CD4-positive, alpha-beta memory T cell (primary cell): ENCODE measurements at regions not wholly inside any gene's neighbourhood (a gene's known extent, or its start where the extent isn't known, plus 50 kb on each side); places are given as distances from the start of the nearest gene placed in this dataset.

Experiments used
- CTCF ChIA-PET: fragments of 350-600 bp; sonication (Branson Sonifier 250); formaldehyde crosslinking; loops from one replicate; lab custom pipeline; 2021; ENCODE audit warnings: inconsistent platforms; ENCODE audit not compliant: partially characterized antibody; lab: Charles Lee
- POLR2A ChIA-PET: fragments of 350-600 bp; sonication (Branson Sonifier 250); formaldehyde crosslinking; loops from one replicate; lab custom pipeline; 2021; ENCODE audit not compliant: partially characterized antibody; lab: Charles Lee
- DNase-seq, 5 donors: peaks; one replicate each; pipeline versions ENCODE4 v3.0.0 to v3.0.0-alpha.2; 2020 to 2022; ENCODE audit warnings: mixed read lengths in 1 of 5
- H3K27ac ChIP-seq: one replicate; pipeline ENCODE4 v1.7.0; 2013; ENCODE audit warnings: low read depth, low read length
- H3K27me3 ChIP-seq: 2 replicates; pipeline ENCODE4 v1.7.0; 2013; ENCODE audit warnings: mild to moderate bottlenecking, low read length, moderate library complexity; ENCODE audit not compliant: insufficient read depth
- H3K36me3 ChIP-seq: 2 replicates; pipeline ENCODE4 v1.7.0; 2013; ENCODE audit warnings: mild to moderate bottlenecking, low read length, moderate library complexity; ENCODE audit not compliant: insufficient read depth
- H3K4me1 ChIP-seq: 2 replicates; pipeline ENCODE4 v1.7.0; 2013; ENCODE audit warnings: mild to moderate bottlenecking, low read length, moderate library complexity; ENCODE audit not compliant: insufficient read depth
- H3K4me3 ChIP-seq, 2 donors: one replicate each; pipeline ENCODE4 v1.7.0; 2013; ENCODE audit warnings: low read length in 2 of 2, mild to moderate bottlenecking in 1 of 2
- H3K9me3 ChIP-seq, 2 donors: one replicate each; pipeline ENCODE4 v1.7.0; 2013; ENCODE audit warnings: low read length in 2 of 2, control low read depth in 1 of 2; ENCODE audit not compliant: control insufficient read depth in 1 of 2
- H3K27ac Mint-ChIP-seq, 7 donors: one replicate each; pipeline ENCODE4 v1.8.0; 2020 to 2021; ENCODE audit warnings: mixed read lengths in 7 of 7, mild to moderate bottlenecking in 6 of 7, inconsistent platforms in 3 of 7, moderate library complexity in 3 of 7
- H3K27me3 Mint-ChIP-seq, 2 donors: one replicate each; pipeline ENCODE4 v1.8.0; 2020 to 2021; ENCODE audit warnings: mixed read lengths in 2 of 2
- H3K36me3 Mint-ChIP-seq, 2 donors: one replicate each; pipeline ENCODE4 v1.8.0; 2020 to 2021; ENCODE audit warnings: mixed read lengths in 2 of 2, inconsistent platforms in 1 of 2, mild to moderate bottlenecking in 1 of 2
- H3K4me1 Mint-ChIP-seq, 4 donors: one replicate each; pipeline ENCODE4 v1.8.0; 2020 to 2021; ENCODE audit warnings: mixed read lengths in 4 of 4, mild to moderate bottlenecking in 1 of 4
- H3K4me3 Mint-ChIP-seq, 8 donors: one replicate each; pipeline ENCODE4 v1.8.0; 2020 to 2021; ENCODE audit warnings: mixed read lengths in 8 of 8, mild to moderate bottlenecking in 7 of 8, moderate library complexity in 6 of 8, inconsistent platforms in 3 of 8
- H3K9me3 Mint-ChIP-seq, 8 donors: one replicate each; pipeline ENCODE4 v1.8.0; 2020 to 2021; ENCODE audit warnings: mixed read lengths in 8 of 8, mild to moderate bottlenecking in 5 of 8, inconsistent platforms in 3 of 8, moderate library complexity in 1 of 8
- intact Hi-C: fragments of 100-400 bp; cut with micrococcal nuclease; formaldehyde crosslinking; loops from one replicate; pipeline ENCODE4 v1.15.1; 2023

DNA sequence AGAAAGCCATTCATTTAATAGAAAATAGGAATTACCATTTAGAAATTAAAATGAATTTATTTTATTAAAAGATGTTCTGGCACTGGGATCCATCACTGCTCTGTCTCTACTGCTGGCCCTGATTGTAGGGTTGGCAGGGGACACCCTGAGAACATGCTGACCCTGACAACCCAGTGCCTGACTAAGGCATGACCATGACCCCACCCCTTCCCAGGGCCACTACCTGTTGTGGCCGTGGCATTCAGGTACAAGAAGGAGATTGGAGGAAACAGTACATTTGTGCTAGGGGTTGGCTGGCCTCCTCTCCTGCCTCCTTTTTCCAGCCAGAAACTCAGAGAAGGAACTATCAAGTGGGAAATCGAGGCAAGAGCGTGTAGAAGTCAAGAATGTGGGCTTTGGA lies 197.0 kb upstream of the ZMIZ1 start:
- Mint-ChIP-seq H3K4me1 (peaks cover 0 to 2% (median 0%) of the 10 kb centered on the region in 4 donors), H3K4me3 (no peak overlapping the region), H3K27ac (no peak overlapping the region), H3K36me3 (no peaks in the 10 kb centered on the region), H3K9me3 (peaks cover 0 to 3% (median 0%) of the 10 kb centered on the region in 8 donors), H3K27me3 (peaks cover 9 to 16% of the 10 kb centered on the region in 2 donors)
- intact Hi-C loops: no loop called here
- ChIA-PET CTCF (no interaction called here), POLR2A (no interaction called here)
- Histone ChIP-seq H3K27ac (no peak overlapping the region), H3K9me3 (no peaks in the 10 kb centered on the region), H3K4me1 (no peaks in the 10 kb centered on the region), H3K36me3 (no peaks in the 10 kb centered on the region), H3K4me3 (no peak overlapping the region), H3K27me3 (no peaks in the 10 kb centered on the region)
- DNase-seq: no peak

GRCh38 chr10:78873413-78873812 lies 195.4 kb upstream of the ZMIZ1 start:
- no peak overlapping the region for H3K27ac Mint-ChIP-seq
- POLR2A ChIA-PET: no interaction called here
- Histone ChIP-seq H3K27me3 (no peaks in the 10 kb centered on the region), H3K4me3 (no peak overlapping the region), H3K9me3 (no peaks in the 10 kb centered on the region), H3K4me1 (no peaks in the 10 kb centered on the region), H3K27ac (no peak overlapping the region), H3K36me3 (no peaks in the 10 kb centered on the region)
- no peak overlapping the region for H3K4me3 Mint-ChIP-seq
- CTCF ChIA-PET: no interaction called here
- peaks cover 10 to 22% of the 10 kb centered on the region in 2 donors for H3K27me3 Mint-ChIP-seq
- intact Hi-C loops: no loop called here
- H3K36me3 Mint-ChIP-seq: no peaks in the 10 kb centered on the region
- H3K4me1 Mint-ChIP-seq: peaks cover 0 to 2% (median 0%) of the 10 kb centered on the region in 4 donors
- DNase-seq: no peak
- H3K9me3 Mint-ChIP-seq: peaks cover 0 to 13% (median 5%) of the 10 kb centered on the region in 8 donors

DNA sequence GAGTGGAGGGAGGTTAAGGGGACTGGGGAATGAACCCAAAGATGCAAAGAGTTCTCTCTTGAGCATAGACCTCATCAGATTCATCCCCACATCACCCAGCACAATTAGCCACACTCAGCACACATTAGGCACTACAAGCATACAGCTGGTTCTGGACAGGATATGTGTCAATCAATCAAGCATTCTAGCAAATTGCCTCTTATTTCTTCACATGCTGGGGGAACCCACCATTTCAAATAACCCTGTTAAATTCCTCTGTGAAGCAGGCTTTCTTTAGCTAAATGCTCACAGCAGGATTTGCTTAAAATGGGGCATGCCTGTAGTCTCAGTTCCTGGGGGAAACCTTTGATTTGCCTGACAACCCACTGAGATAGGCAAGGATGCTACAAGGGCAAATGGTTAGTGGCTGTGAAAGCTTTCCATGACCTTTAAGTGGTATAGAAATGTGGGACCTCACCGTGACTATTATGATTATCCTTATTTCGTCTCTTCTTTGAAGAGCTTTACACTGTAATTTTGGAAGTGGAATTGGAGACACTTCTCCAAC lies 193.4 kb upstream of the ZMIZ1 start:
- H3K36me3 Mint-ChIP-seq: peaks cover under 1 to 3% of the 10 kb centered on the region in 2 donors
- Histone ChIP-seq H3K4me3 (no peak overlapping the region), H3K36me3 (no peaks in the 10 kb centered on the region), H3K27ac (no peak overlapping the region), H3K27me3 (no peaks in the 10 kb centered on the region), H3K4me1 (no peaks in the 10 kb centered on the region), H3K9me3 (peaks cover 0 to 5% of the 10 kb centered on the region in 2 donors)
- peaks cover 15 to 20% of the 10 kb centered on the region in 2 donors for H3K27me3 Mint-ChIP-seq
- intact Hi-C loops: no loop called here
- no peak overlapping the region for H3K4me3 Mint-ChIP-seq
- CTCF ChIA-PET: no interaction called here
- DNase-seq: no peak
- peaks cover 0 to 2% (median 0%) of the 10 kb centered on the region in 4 donors for H3K4me1 Mint-ChIP-seq
- H3K9me3 Mint-ChIP-seq: peaks cover 0 to 31% (median 21%) of the 10 kb centered on the region in 8 donors
- POLR2A ChIA-PET: no interaction called here
- H3K27ac Mint-ChIP-seq: no peak overlapping the region

GRCh38 chr10:78875932-78876331 lies 192.8 kb upstream of the ZMIZ1 start:
- Histone ChIP-seq H3K9me3 (peaks cover 0 to 5% of the 10 kb centered on the region in 2 donors), H3K27me3 (no peaks in the 10 kb centered on the region), H3K4me3 (no peak overlapping the region), H3K4me1 (no peaks in the 10 kb centered on the region), H3K27ac (no peak overlapping the region), H3K36me3 (no peaks in the 10 kb centered on the region)
- H3K27me3 Mint-ChIP-seq: peaks cover 18 to 22% of the 10 kb centered on the region in 2 donors
- no peak overlapping the region for H3K27ac Mint-ChIP-seq
- H3K9me3 Mint-ChIP-seq: peaks cover 0 to 34% (median 24%) of the 10 kb centered on the region in 8 donors
- intact Hi-C loops: no loop called here
- H3K4me3 Mint-ChIP-seq: no peak overlapping the region
- H3K4me1 Mint-ChIP-seq: peaks cover 0 to 2% (median 0%) of the 10 kb centered on the region in 4 donors
- CTCF ChIA-PET: no interaction called here
- H3K36me3 Mint-ChIP-seq: peaks cover 3 to 5% of the 10 kb centered on the region in 2 donors
- POLR2A ChIA-PET: no interaction called here
- DNase-seq: no peak

GRCh38 chr10:78876449-78876848 lies 192.3 kb upstream of the ZMIZ1 start:
- no peak for DNase-seq
- POLR2A ChIA-PET: no interaction called here
- no peak overlapping the region for H3K27ac Mint-ChIP-seq

GRCh38 chr10:78879621-78880020 lies 189.1 kb upstream of the ZMIZ1 start:
- DNase-seq: no peak
- Histone ChIP-seq H3K4me3 (no peak overlapping the region), H3K36me3 (no peaks in the 10 kb centered on the region), H3K4me1 (no peaks in the 10 kb centered on the region), H3K9me3 (peaks cover 0 to 5% of the 10 kb centered on the region in 2 donors), H3K27ac (no peak overlapping the region), H3K27me3 (no peaks in the 10 kb centered on the region)
- ChIA-PET CTCF (no interaction called here), POLR2A (no interaction called here)
- intact Hi-C loops: no loop called here
- Mint-ChIP-seq H3K27ac (no peak overlapping the region), H3K9me3 (peaks cover 0 to 50% (median 31%) of the 10 kb centered on the region in 8 donors), H3K27me3 (peaks cover 17 to 21% of the 10 kb centered on the region in 2 donors), H3K36me3 (peaks cover 3 to 5% of the 10 kb centered on the region in 2 donors), H3K4me3 (no peak overlapping the region), H3K4me1 (no peaks in the 10 kb centered on the region)

More at GRCh38 chr10:78876449-78876848, 192.3 kb upstream of the ZMIZ1 start:
- Mint-ChIP-seq H3K9me3 (peaks cover 0 to 37% (median 24%) of the 10 kb centered on the region in 8 donors), H3K27me3 (peaks cover 18% of the 10 kb centered on the region in 2 donors), H3K36me3 (peaks cover 3 to 5% of the 10 kb centered on the region in 2 donors), H3K4me3 (no peak overlapping the region), H3K4me1 (peaks cover 0 to 2% (median 0%) of the 10 kb centered on the region in 4 donors)
- no peak overlapping the region for H3K4me3 ChIP-seq
- no peaks in the 10 kb centered on the region for H3K27me3 ChIP-seq
- no peaks in the 10 kb centered on the region for H3K36me3 ChIP-seq
- no peaks in the 10 kb centered on the region for H3K4me1 ChIP-seq
- CTCF ChIA-PET: no interaction called here
- no peak overlapping the region for H3K27ac ChIP-seq
- peaks cover 0 to 5% of the 10 kb centered on the region in 2 donors for H3K9me3 ChIP-seq
- intact Hi-C loops: no loop called here

GRCh38 chr10:78886129-78886528 lies 182.6 kb upstream of the ZMIZ1 start:
- no peak overlapping the region for H3K27ac Mint-ChIP-seq
- H3K4me1 ChIP-seq: no peaks in the 10 kb centered on the region
- no peaks in the 10 kb centered on the region for H3K9me3 ChIP-seq
- H3K27me3 Mint-ChIP-seq: peaks cover 3 to 12% of the 10 kb centered on the region in 2 donors
- intact Hi-C loops: no loop called here
- ChIA-PET POLR2A (no interaction called here), CTCF (no interaction called here)
- no peak overlapping the region for H3K4me3 ChIP-seq
- no peak overlapping the region for H3K4me3 Mint-ChIP-seq
- H3K27me3 ChIP-seq: no peaks in the 10 kb centered on the region
- H3K4me1 Mint-ChIP-seq: no peaks in the 10 kb centered on the region
- no peak overlapping the region for H3K27ac ChIP-seq
- H3K36me3 Mint-ChIP-seq: peaks cover 0 to 2% of the 10 kb centered on the region in 2 donors
- H3K9me3 Mint-ChIP-seq: peaks cover 2 to 36% (median 19%) of the 10 kb centered on the region in 8 donors
- no peak for DNase-seq
- no peaks in the 10 kb centered on the region for H3K36me3 ChIP-seq
